ENCODE measurements at regions not wholly inside any gene's neighbourhood (a gene's known extent, or its start where the extent isn't known, plus 50 kb on each side); places are given as distances from the start of the nearest gene placed in this dataset.
A peak's percentile ranks its signal among the peaks of the same experiment; 100 is the strongest.

DNA sequence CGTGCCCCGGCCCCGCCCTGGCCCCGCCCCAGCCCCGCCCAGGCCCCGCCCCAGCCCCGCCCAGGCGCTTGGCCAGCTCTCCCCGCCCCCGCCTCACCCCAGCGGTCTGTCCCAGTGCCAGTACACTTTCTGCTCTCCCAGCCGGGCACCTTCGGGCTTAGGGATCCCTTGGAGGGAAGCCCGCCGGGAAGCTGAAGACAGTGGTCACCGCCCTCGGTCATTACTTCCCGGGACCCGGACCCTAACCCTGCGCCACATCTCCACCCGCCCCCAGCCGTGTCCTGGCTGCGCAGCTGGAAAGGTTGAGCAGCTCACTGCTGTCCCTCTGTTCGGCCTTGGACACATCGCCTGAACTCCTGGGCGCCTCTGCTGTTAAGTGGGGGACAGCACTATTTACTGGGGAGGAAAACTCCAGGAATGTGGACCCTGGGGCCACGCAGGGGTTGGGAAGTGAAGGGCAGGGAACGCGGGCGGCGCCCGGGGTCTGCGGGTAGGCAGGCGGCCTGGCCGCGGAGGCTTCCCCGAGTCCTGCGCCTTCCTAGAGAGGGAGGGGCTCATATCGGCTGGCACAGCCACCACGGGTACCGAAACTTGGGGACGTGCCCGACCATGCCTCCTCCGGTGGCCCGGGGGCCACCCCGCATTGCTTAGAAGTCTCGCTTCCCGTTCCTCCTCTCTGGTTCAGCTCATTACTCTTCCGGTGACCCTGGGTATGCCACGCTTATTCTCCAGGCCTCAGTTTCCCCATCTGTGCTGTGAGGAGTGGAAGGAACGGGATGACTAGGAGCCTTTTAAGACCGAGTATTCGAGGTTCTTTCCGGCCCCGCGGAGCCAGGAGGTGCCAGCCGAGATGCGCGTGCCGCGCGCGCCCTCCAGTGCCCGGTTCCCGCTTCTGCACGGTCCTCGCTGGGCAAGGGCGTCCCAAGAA is 121.0 kb downstream of the GYPC start:
- intact Hi-C loops (cut with DNase I) = loop anchor here (5.0 kb wide), 1 partner anchor 250 kb away; no protein-coding TSS in a partner anchor
- Histone ChIP-seq H3K4me3 (ENCODE audit: low read length in 3 of 3) (peak overlapping the region; percentile 82 to 91 (median 87)), H3K9me3 (ENCODE audit: control insufficient read depth in 2 of 3, insufficient read depth in 1 of 3, low read length in 3 of 3) (no peaks in the 10 kb centered on the region), H3K27ac (ENCODE audit: low read depth in 2 of 2, low read length in 2 of 2) (peak overlapping the region; percentile 47 to 67), H3K9ac (ENCODE audit: low read length in 3 of 3) (peak overlapping the region; percentile 53 to 92 (median 86)), H3K4me1 (ENCODE audit: control insufficient read depth in 2 of 3, insufficient read depth in 2 of 3, low read depth in 1 of 3, low read length in 3 of 3) (no peaks in the 10 kb centered on the region), H3K36me3 (ENCODE audit: control insufficient read depth in 2 of 3, insufficient read depth in 3 of 3, low read length in 3 of 3) (no peaks in the 10 kb centered on the region), H3K27me3 (ENCODE audit: control insufficient read depth, insufficient read depth, low read length) (no peaks in the 10 kb centered on the region)
- DNase-seq (peak; percentile 86 to 92 (median 87)), FAIRE-seq (no peak)
- peak; percentile 91 for TF ChIP-seq CTCF (IDR thresholded peaks at IDR 0.05; ENCODE audit: borderline replicate concordance, extremely low read depth, insufficient read depth)

GRCh38 chr2:126777620-126777978 is 121.1 kb upstream of the TEX51 start:
- no peaks in the 10 kb centered on the region for H3K9me3 ChIP-seq (ENCODE audit: control insufficient read depth in 2 of 3, insufficient read depth in 1 of 3, low read length in 3 of 3)
- H3K4me3 ChIP-seq (ENCODE audit: low read length in 3 of 3) = peak overlapping the region in 1 of 3 donors; percentile 91
- DNase-seq (no peak), FAIRE-seq (no peak)
- no peak for TF ChIP-seq CTCF (IDR thresholded peaks at IDR 0.05; ENCODE audit: borderline replicate concordance, extremely low read depth, insufficient read depth)
- no peaks in the 10 kb centered on the region for H3K27me3 ChIP-seq (ENCODE audit: control insufficient read depth, insufficient read depth, low read length)
- H3K27ac ChIP-seq (ENCODE audit: low read depth in 2 of 2, low read length in 2 of 2) = no peak overlapping the region
- no peaks in the 10 kb centered on the region for H3K36me3 ChIP-seq (ENCODE audit: control insufficient read depth in 2 of 3, insufficient read depth in 3 of 3, low read length in 3 of 3)
- no peak overlapping the region for H3K9ac ChIP-seq (ENCODE audit: low read length in 3 of 3)
- intact Hi-C loops (cut with DNase I) = loop anchor here (5.0 kb wide), 1 partner anchor 250 kb away; no protein-coding TSS in a partner anchor
- H3K4me1 ChIP-seq (ENCODE audit: control insufficient read depth in 2 of 3, insufficient read depth in 2 of 3, low read depth in 1 of 3, low read length in 3 of 3) = no peaks in the 10 kb centered on the region

GRCh38 chr2:126778561-126779501 is 119.9 kb upstream of the TEX51 start:
- Histone ChIP-seq H3K36me3 (ENCODE audit: control insufficient read depth in 2 of 3, insufficient read depth in 3 of 3, low read length in 3 of 3) (no peaks in the 10 kb centered on the region), H3K27me3 (ENCODE audit: control insufficient read depth, insufficient read depth, low read length) (no peaks in the 10 kb centered on the region), H3K4me3 (ENCODE audit: low read length in 3 of 3) (no peak overlapping the region), H3K27ac (ENCODE audit: low read depth in 2 of 2, low read length in 2 of 2) (no peak overlapping the region), H3K9ac (ENCODE audit: low read length in 3 of 3) (no peak overlapping the region), H3K9me3 (ENCODE audit: control insufficient read depth in 2 of 3, insufficient read depth in 1 of 3, low read length in 3 of 3) (no peaks in the 10 kb centered on the region), H3K4me1 (ENCODE audit: control insufficient read depth in 2 of 3, insufficient read depth in 2 of 3, low read depth in 1 of 3, low read length in 3 of 3) (no peaks in the 10 kb centered on the region)
- no peak for TF ChIP-seq CTCF (IDR thresholded peaks at IDR 0.05; ENCODE audit: borderline replicate concordance, extremely low read depth, insufficient read depth)
- intact Hi-C loops (cut with DNase I) = loop anchor here (5.0 kb wide), 1 partner anchor 252 kb away; no protein-coding TSS in a partner anchor
- FAIRE-seq = no peak
- peak in 1 of 5 donors; percentile 65 for DNase-seq
